Body of pancreas (tissue), 4 donors: ENCODE measurements at regions not wholly inside any gene's neighbourhood (a gene's known extent, or its start where the extent isn't known, plus 50 kb on each side); places are given as distances from the start of the nearest gene placed in this dataset.
"Not testable (repeated sequence)": the region's sequence is repeated elsewhere in the genome, so short reads cannot be mapped to it uniquely, and the experiment has no call there.

Experiments
- ATAC-seq: fragments of 150-250 bp; one replicate; pipeline ENCODE4 v1.9.1; 2016
- DNase-seq, 4 donors: peaks; one replicate each; pipeline ENCODE4 v3.0.0-alpha.2; 2019
- H3K27ac ChIP-seq, 4 donors: fragments of 200-600 bp; sonication (generic); 1 replicate in 3 of 4; 2 replicates in 1 of 4; pipeline versions ENCODE4 v1.5.1 to v1.6.1; 2016 to 2019; ENCODE audit warnings: mild to moderate bottlenecking in 1 of 4, mixed read lengths in 1 of 4, moderate library complexity in 1 of 4
- H3K27me3 ChIP-seq, 2 donors: fragments of 200-600 bp; sonication (generic); one replicate each; pipeline ENCODE4 v1.6.0; 2016; ENCODE audit warnings: mild to moderate bottlenecking in 1 of 2
- H3K36me3 ChIP-seq, 2 donors: fragments of 200-600 bp; sonication (generic); replicated peaks in 1 of 2; 2 replicates each; pipeline ENCODE4 v1.5.1; 2016; ENCODE audit warnings: low read depth in 2 of 2; ENCODE audit not compliant: insufficient read depth in 1 of 2
- H3K4me1 ChIP-seq: fragments of 200-600 bp; sonication (generic); one replicate; pipeline ENCODE4 v1.6.0; 2016
- H3K4me3 ChIP-seq, 2 donors: fragments of 200-600 bp; sonication (generic); 1 replicate in 1 of 2; 2 replicates in 1 of 2; pipeline ENCODE4 v1.5.1; 2016 to 2019
- H3K9me3 ChIP-seq, 3 donors: fragments of 200-600 bp; sonication (generic); 1 replicate in 2 of 3; 2 replicates in 1 of 3; pipeline ENCODE4 v1.5.1; 2016
- POLR2A ChIP-seq, 3 donors: fragments of 450-650 bp; IDR thresholded peaks; one replicate each; pipeline ENCODE4 v1.6.1; 2016; ENCODE audit warnings: antibody characterized with exemption in 3 of 3, mild to moderate bottlenecking in 2 of 3
- WGBS, 2 donors: methylation state at CpG; one replicate each; pipeline ENCODE4 v1.1.5; 2017; 5-methylcytosine and 5-hydroxymethylcytosine counted together
- intact Hi-C: fragments of 100-400 bp; cut with DNase I; formaldehyde crosslinking; loops from one replicate; pipeline ENCODE4 v1.15.1; 2023
- TF ChIP-seq, protein P1 (sequence below), 7 experiments: fragments of 450-650 bp in 4 of 7; fragments of 200-600 bp in 3 of 7; sonication (generic) in 3 of 7; IDR thresholded peaks; one replicate each; pipeline ENCODE4 v1.5.1; 2016 to 2019; ENCODE audit warnings: antibody characterized with exemption in 7 of 7

DNA sequence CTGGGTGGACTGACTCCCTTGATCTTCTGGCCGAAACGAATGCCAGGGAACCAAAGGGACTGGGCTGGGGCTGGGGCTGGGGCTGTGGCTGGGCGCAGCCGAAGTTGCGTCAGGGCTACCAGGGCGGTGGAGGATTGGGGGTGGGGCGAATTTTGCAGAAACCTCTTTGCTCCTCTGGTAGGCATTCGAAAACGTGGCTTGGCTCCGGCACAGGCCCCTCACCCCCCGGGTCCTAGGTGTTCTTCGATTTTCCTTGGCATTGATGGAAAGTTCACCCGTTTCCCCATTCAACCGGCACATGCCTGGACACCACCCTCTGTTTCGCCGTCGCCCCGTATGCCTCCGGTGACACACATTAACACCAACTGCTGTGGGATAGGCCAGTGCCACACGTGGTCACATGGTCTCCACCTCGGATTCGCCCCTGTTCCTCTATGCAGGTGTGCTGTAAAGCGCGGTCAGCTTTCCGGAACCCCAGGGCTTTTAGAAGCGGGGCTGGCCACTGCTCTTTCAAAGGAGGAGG is 477.1 kb downstream of the SPATA31A7 start:
- H3K9me3 ChIP-seq = no peaks in the 10 kb centered on the region
- no peak overlapping the region for H3K4me3 ChIP-seq
- no peaks in the 10 kb centered on the region for H3K36me3 ChIP-seq
- DNase-seq = no peak
- H3K27me3 ChIP-seq = no peaks in the 10 kb centered on the region
- intact Hi-C loops = no loop called here
- ATAC-seq = no peak
- TF ChIP-seq, protein P1, sequence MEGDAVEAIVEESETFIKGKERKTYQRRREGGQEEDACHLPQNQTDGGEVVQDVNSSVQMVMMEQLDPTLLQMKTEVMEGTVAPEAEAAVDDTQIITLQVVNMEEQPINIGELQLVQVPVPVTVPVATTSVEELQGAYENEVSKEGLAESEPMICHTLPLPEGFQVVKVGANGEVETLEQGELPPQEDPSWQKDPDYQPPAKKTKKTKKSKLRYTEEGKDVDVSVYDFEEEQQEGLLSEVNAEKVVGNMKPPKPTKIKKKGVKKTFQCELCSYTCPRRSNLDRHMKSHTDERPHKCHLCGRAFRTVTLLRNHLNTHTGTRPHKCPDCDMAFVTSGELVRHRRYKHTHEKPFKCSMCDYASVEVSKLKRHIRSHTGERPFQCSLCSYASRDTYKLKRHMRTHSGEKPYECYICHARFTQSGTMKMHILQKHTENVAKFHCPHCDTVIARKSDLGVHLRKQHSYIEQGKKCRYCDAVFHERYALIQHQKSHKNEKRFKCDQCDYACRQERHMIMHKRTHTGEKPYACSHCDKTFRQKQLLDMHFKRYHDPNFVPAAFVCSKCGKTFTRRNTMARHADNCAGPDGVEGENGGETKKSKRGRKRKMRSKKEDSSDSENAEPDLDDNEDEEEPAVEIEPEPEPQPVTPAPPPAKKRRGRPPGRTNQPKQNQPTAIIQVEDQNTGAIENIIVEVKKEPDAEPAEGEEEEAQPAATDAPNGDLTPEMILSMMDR (IDR thresholded peaks at IDR 0.05) = no peak
- TF ChIP-seq POLR2A (IDR thresholded peaks at IDR 0.05) = no peak
- H3K27ac ChIP-seq = no peak overlapping the region
- WGBS, 2 donors = 68 to 81% methylated on average over 24 to 25 of the region's 26 CpGs
- no peaks in the 10 kb centered on the region for H3K4me1 ChIP-seq

DNA sequence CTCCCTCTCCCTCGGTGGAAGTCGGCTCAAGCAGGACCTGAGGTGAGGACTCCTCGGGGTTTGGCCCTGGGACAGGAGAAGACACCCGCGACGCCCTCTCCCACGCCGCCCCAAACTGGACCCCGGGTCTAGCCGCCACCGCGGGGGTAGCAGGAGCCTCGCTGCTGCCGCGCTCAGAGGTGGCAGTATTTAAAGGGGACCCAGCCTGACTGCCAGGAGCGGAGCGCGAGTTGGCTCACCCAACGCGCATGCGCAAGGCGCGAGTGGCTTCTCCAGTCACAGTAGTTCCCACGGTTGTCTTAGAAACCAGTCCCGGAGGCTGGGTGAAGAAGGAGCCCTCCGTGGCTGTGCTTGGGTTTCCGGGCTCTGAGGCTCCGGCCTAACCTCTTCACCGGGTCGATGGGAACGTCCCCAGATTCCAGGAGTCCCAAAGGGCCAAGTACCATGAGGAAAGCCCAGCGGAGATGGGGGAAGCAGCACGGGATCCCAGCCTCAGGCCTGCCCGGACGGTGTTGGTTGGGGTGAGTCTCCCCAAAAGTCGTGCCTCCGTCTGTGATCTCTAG is 477.8 kb downstream of the SPATA31A7 start:
- 79 to 80% methylated on average over 1 to 36 of the region's 37 CpGs for WGBS, 2 donors
- no peak for DNase-seq
- no peak overlapping the region for H3K4me3 ChIP-seq
- H3K27ac ChIP-seq = no peak overlapping the region
- ATAC-seq = no peak
- H3K36me3 ChIP-seq = no peaks in the 10 kb centered on the region
- no peaks in the 10 kb centered on the region for H3K9me3 ChIP-seq
- no peak for TF ChIP-seq POLR2A (IDR thresholded peaks at IDR 0.05)
- TF ChIP-seq, protein P1 (IDR thresholded peaks at IDR 0.05) = no peak
- H3K27me3 ChIP-seq = no peaks in the 10 kb centered on the region
- intact Hi-C loops = no loop called here
- no peaks in the 10 kb centered on the region for H3K4me1 ChIP-seq

DNA sequence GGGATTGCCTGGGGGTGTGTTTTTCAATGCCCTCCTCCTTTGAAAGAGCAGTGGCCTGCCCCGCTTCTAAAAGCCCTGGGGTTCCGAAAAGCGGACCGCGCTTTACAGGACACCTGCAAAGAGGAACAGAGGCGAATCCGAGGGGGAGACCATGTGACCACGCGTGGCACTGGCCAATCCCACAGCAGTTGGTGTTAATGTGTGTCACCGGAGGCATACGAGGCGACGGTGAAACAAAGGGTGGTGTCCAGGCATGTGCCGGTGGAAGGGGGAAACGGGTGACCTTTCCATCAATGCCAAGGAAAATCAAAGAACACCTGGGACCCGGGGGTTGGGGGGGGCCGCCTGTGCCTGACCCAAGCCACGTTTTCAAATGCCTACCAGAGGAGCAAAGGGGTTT is 478.4 kb downstream of the SPATA31A7 start:
- H3K4me1 ChIP-seq, H3K4me3 ChIP-seq, H3K27ac ChIP-seq, H3K9me3 ChIP-seq, DNase-seq, H3K27me3 ChIP-seq, ATAC-seq, intact Hi-C loops, H3K36me3 ChIP-seq: not testable (repeated sequence)
- WGBS, 2 donors = 60 to 64% methylated on average over 17 to 18 of the region's 18 CpGs

DNA sequence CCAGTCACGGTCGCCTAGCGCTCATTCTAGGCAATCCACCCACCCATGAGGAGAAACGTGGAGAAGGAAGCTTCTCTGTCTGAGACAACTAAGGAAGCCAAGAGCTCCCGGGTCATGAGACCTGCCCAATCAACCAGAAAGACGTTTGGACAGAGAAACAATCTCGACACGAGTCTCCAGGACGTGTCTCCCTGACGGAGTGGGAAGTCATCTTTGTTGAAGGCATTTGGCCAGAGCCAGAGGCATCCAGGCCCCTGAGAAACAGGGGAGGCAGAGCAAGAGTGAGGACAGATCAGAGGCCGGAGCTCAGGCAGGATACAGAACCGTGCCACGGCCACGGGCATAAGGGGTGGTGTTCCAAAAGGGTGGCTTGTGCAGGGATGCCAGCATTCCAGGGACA is 479.0 kb downstream of the SPATA31A7 start:
- Histone ChIP-seq H3K36me3 (no peaks in the 10 kb centered on the region), H3K4me1 (no peaks in the 10 kb centered on the region), H3K4me3 (no peak overlapping the region), H3K27me3 (no peaks in the 10 kb centered on the region), H3K27ac (no peak overlapping the region), H3K9me3 (no peaks in the 10 kb centered on the region)
- WGBS, 2 donors = 63 to 71% methylated on average over 14 of the region's 14 CpGs
- ATAC-seq (no peak), DNase-seq (no peak)
- no peak for TF ChIP-seq POLR2A (IDR thresholded peaks at IDR 0.05)
- TF ChIP-seq, protein P1 (IDR thresholded peaks at IDR 0.05) = no peak
- intact Hi-C loops = no loop called here

DNA sequence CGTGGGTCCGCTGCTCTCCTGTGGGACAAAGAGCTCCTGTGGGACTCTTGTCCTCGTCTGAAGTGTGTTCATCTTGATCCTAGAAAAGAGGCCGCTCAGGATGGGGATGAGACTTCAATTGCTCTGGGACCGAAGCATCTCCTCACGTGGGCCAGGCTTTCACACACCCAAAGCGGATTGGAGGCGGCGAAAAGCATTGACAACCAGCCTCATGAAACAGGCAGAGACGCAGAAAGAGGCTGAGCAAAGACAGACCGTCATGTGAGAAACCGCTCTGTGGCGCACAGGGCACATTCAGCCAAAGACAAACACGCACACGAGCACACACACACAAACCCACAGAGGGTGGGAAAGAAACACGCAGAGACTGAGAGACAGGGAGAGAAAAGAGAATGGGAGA is 479.5 kb downstream of the SPATA31A7 start:
- intact Hi-C loops = no loop called here
- Histone ChIP-seq H3K4me1 (no peaks in the 10 kb centered on the region), H3K36me3 (no peaks in the 10 kb centered on the region), H3K4me3 (no peak overlapping the region), H3K27ac (no peak overlapping the region), H3K27me3 (no peaks in the 10 kb centered on the region), H3K9me3 (no peaks in the 10 kb centered on the region)
- DNase-seq = no peak
- TF ChIP-seq POLR2A (IDR thresholded peaks at IDR 0.05) = no peak
- TF ChIP-seq, protein P1 (IDR thresholded peaks at IDR 0.05) = no peak
- ATAC-seq = no peak
- WGBS, 2 donors = 55 to 60% methylated on average over 15 to 16 of the region's 16 CpGs

DNA sequence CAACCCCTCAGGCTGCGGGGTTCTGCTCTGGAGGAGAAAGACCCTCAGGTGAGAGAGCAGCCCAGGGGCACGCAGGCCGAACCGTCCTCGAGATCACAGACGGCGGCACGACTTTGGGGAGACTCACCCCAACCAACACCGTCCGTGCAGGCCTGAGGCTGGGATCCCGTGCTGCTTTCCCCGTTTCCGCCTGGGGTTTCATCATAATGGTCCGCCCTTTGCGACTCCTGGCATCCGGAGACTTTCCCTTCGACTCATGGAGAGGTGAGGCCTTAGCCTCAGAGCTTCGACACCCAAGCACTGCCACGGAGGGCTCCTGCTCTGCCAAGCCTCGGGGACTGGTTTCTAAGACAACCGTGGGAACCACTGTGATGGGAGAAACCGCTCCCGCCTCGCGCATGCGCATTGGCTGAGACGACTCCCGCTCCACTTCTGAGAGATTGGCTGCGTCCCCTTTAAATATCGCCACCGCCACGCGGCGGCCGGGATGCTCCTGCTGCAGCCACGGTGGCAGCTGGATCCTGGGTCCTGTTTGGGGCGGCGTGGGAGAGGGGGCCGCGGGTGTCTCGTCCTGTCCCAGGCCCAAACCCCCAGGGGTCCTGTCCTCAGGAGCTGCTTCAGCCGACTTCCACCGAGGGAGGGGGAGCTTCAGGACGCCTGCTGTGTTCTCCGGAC is 480.1 kb downstream of the SPATA31A7 start:
- H3K36me3 ChIP-seq, intact Hi-C loops, ATAC-seq, H3K9me3 ChIP-seq, DNase-seq, H3K4me1 ChIP-seq, H3K4me3 ChIP-seq, H3K27me3 ChIP-seq, H3K27ac ChIP-seq: not testable (repeated sequence)
- WGBS, 2 donors = 61 to 69% methylated on average over 19 to 45 of the region's 45 CpGs
